Glomerular visceral epithelial cell (primary cell): ENCODE measurements at regions not wholly inside any gene's neighbourhood (a gene's known extent, or its start where the extent isn't known, plus 50 kb on each side); places are given as distances from the start of the nearest gene placed in this dataset.

Source experiments
- DNase-seq: peaks from one replicate; pipeline ENCODE4 v3.0.0-alpha.2; 2016; ENCODE audit errors: extremely low spot score

- no peak for DNase-seq
Observed at GRCh38 chr3:74507691-74508090, 106.8 kb downstream of the CNTN3 start.

- DNase-seq: no peak
Observed at GRCh38 chr3:74506246-74506645, 108.2 kb downstream of the CNTN3 start.

GRCh38 chr3:74501007-74501406, 113.5 kb downstream of the CNTN3 start:
- no peak for DNase-seq

GRCh38 chr3:74500257-74500656, 114.2 kb downstream of the CNTN3 start:
- DNase-seq: no peak

GRCh38 chr3:74491874-74492273, 122.6 kb downstream of the CNTN3 start:
- no peak for DNase-seq

- no peak for DNase-seq
Observed at GRCh38 chr3:74489050-74489792, 125.2 kb downstream of the CNTN3 start.

- no peak for DNase-seq
Observed at GRCh38 chr3:74479915-74480314, 134.5 kb downstream of the CNTN3 start.

- DNase-seq: no peak
Observed at GRCh38 chr3:74470313-74470712, 144.1 kb downstream of the CNTN3 start.

GRCh38 chr3:74469713-74470112, 144.7 kb downstream of the CNTN3 start:
- no peak for DNase-seq

GRCh38 chr3:74469151-74469550, 145.3 kb downstream of the CNTN3 start:
- DNase-seq: no peak

- DNase-seq: no peak
Observed at GRCh38 chr3:74465715-74466410, 148.6 kb downstream of the CNTN3 start.

- DNase-seq: no peak
Observed at GRCh38 chr3:74463515-74463914, 150.9 kb downstream of the CNTN3 start.

GRCh38 chr3:74456166-74456565, 158.3 kb downstream of the CNTN3 start:
- no peak for DNase-seq

- no peak for DNase-seq
Observed at GRCh38 chr3:74447221-74447620, 167.2 kb downstream of the CNTN3 start.

- DNase-seq: no peak
Observed at GRCh38 chr3:74445541-74445940, 168.9 kb downstream of the CNTN3 start.

- no peak for DNase-seq
Observed at GRCh38 chr3:74443102-74443501, 171.4 kb downstream of the CNTN3 start.

- no peak for DNase-seq
Observed at GRCh38 chr3:74442683-74443082, 171.8 kb downstream of the CNTN3 start.

GRCh38 chr3:74442068-74442467, 172.4 kb downstream of the CNTN3 start:
- no peak for DNase-seq

- no peak for DNase-seq
Observed at GRCh38 chr3:74436184-74436583, 178.3 kb downstream of the CNTN3 start.

GRCh38 chr3:74435631-74436030, 178.8 kb downstream of the CNTN3 start:
- no peak for DNase-seq

- DNase-seq: no peak
Observed at GRCh38 chr3:74434406-74434805, 180.1 kb downstream of the CNTN3 start.

- no peak for DNase-seq
Observed at GRCh38 chr3:74426571-74426970, 187.9 kb downstream of the CNTN3 start.

GRCh38 chr3:74423867-74424266, 190.6 kb downstream of the CNTN3 start:
- no peak for DNase-seq
